WTC11 (cell line): ENCODE measurements at regions not wholly inside any gene's neighbourhood (a gene's known extent, or its start where the extent isn't known, plus 50 kb on each side); places are given as distances from the start of the nearest gene placed in this dataset.

Experiments
- ATAC-seq: fragments of 200-7000 bp; cut with Tn5 transposase; 2 replicates; pipeline ENCODE4 v1.10.0; 2021; ENCODE audit warnings: mild to moderate bottlenecking, moderate library complexity
- CTCF ChIA-PET: fragments of 300-600 bp; sonication (Branson Sonifier 250); formaldehyde crosslinking; loops from one replicate; lab custom pipeline; 2021; ENCODE audit warnings: antibody characterized with exemption; lab: Charles Lee
- POLR2A ChIA-PET: fragments of 350-600 bp; sonication (Branson Sonifier 250); formaldehyde crosslinking; loops from one replicate; lab custom pipeline; 2021; ENCODE audit warnings: antibody characterized with exemption; lab: Charles Lee
- DNase-seq: peaks from one replicate; pipeline ENCODE4 v3.0.0; 2021; ENCODE audit warnings: low spot score
- H3K27ac Mint-ChIP-seq: 2 replicates; pipeline ENCODE4 v1.8.0; 2021; ENCODE audit warnings: mixed read lengths
- H3K27me3 Mint-ChIP-seq: 2 replicates; pipeline ENCODE4 v1.8.0; 2021; ENCODE audit warnings: low read depth, mild to moderate bottlenecking, moderate library complexity, mixed read lengths
- H3K36me3 Mint-ChIP-seq: 2 replicates; pipeline ENCODE4 v1.8.0; 2021; ENCODE audit warnings: mixed read lengths
- H3K4me1 Mint-ChIP-seq: 2 replicates; pipeline ENCODE4 v1.8.0; 2022; ENCODE audit warnings: mixed read lengths
- H3K4me3 Mint-ChIP-seq: 2 replicates; pipeline ENCODE4 v1.8.0; 2021; ENCODE audit warnings: mild to moderate bottlenecking, moderate library complexity, mixed read lengths
- H3K9me3 Mint-ChIP-seq: 2 replicates; pipeline ENCODE4 v1.8.0; 2021; ENCODE audit warnings: mixed read lengths
- AFF4 ChIP-seq: sonication (generic); formaldehyde crosslinking; IDR thresholded peaks from 2 replicates; pipeline ENCODE4 v1.8.1; 2023; ENCODE audit warnings: mild to moderate bottlenecking, missing genetic modification reagents, borderline replicate concordance
- ARID4B ChIP-seq: sonication (generic); formaldehyde crosslinking; IDR thresholded peaks from 2 replicates; pipeline ENCODE4 v1.8.0; 2023; ENCODE audit warnings: missing genetic modification reagents, mild to moderate bottlenecking, borderline replicate concordance
- ELF4 ChIP-seq: sonication (generic); formaldehyde crosslinking; IDR thresholded peaks from 2 replicates; pipeline ENCODE4 v1.8.1; 2022; ENCODE audit warnings: low read depth, mild to moderate bottlenecking, moderate library complexity, missing genetic modification reagents
- ETV6 ChIP-seq: sonication (generic); formaldehyde crosslinking; IDR thresholded peaks from 2 replicates; pipeline ENCODE4 v1.8.1; 2022; ENCODE audit warnings: mild to moderate bottlenecking, missing genetic modification reagents
- FOXP1 ChIP-seq: sonication (generic); formaldehyde crosslinking; IDR thresholded peaks from 2 replicates; pipeline ENCODE4 v1.8.0; 2022; ENCODE audit warnings: missing genetic modification reagents, mild to moderate bottlenecking, moderate library complexity, borderline replicate concordance
- GTF2I ChIP-seq: fragments of 250-450 bp; sonication (Bioruptor Pico); conservative IDR thresholded peaks from 2 replicates; pipeline ENCODE4 v1.4.0; 2021; ENCODE audit warnings: mild to moderate bottlenecking
- JUN ChIP-seq: sonication (generic); formaldehyde crosslinking; IDR thresholded peaks from 2 replicates; pipeline ENCODE4 v1.8.0; 2023; ENCODE audit warnings: mild to moderate bottlenecking, missing genetic modification reagents
- KAT7 ChIP-seq: sonication (generic); formaldehyde crosslinking; IDR thresholded peaks from 2 replicates; pipeline ENCODE4 v1.8.1; 2023; ENCODE audit warnings: missing genetic modification reagents, mild to moderate bottlenecking, borderline replicate concordance
- NFE2L1 ChIP-seq: sonication (generic); formaldehyde crosslinking; IDR thresholded peaks from 2 replicates; pipeline ENCODE4 v1.8.1; 2023; ENCODE audit warnings: missing genetic modification reagents
- NFYB ChIP-seq: sonication (generic); formaldehyde crosslinking; conservative IDR thresholded peaks from 2 replicates; pipeline ENCODE4 v1.8.0; 2022; ENCODE audit warnings: low read depth, missing genetic modification reagents
- PRRX2 ChIP-seq: fragments of 250-450 bp; sonication (Bioruptor Pico); IDR thresholded peaks from 2 replicates; pipeline ENCODE4 v1.8.0; 2021; ENCODE audit warnings: mild to moderate bottlenecking
- RORB ChIP-seq: fragments of 250-450 bp; sonication (Bioruptor Pico); IDR thresholded peaks from 2 replicates; pipeline ENCODE4 v1.9.0; 2021; ENCODE audit warnings: mild to moderate bottlenecking
- TP53 ChIP-seq: sonication (generic); formaldehyde crosslinking; IDR thresholded peaks from 2 replicates; pipeline ENCODE4 v1.8.1; 2023; ENCODE audit warnings: mild to moderate bottlenecking, missing genetic modification reagents
- ZNF121 ChIP-seq: sonication (generic); formaldehyde crosslinking; IDR thresholded peaks from 2 replicates; pipeline ENCODE4 v1.8.0; 2023; ENCODE audit warnings: missing genetic modification reagents
- ZNF232 ChIP-seq: sonication (generic); formaldehyde crosslinking; IDR thresholded peaks from 2 replicates; pipeline ENCODE4 v1.8.0; 2022; ENCODE audit warnings: mild to moderate bottlenecking, missing genetic modification reagents
- ZNF263 ChIP-seq: sonication (generic); formaldehyde crosslinking; IDR thresholded peaks from 2 replicates; pipeline ENCODE4 v1.8.1; 2022; ENCODE audit warnings: low read depth, mild to moderate bottlenecking, moderate library complexity, missing genetic modification reagents
- ZNF532 ChIP-seq: fragments of 250-450 bp; sonication (Bioruptor Pico); IDR thresholded peaks from 2 replicates; pipeline ENCODE4 v1.9.0; 2021; ENCODE audit warnings: mild to moderate bottlenecking, borderline replicate concordance
- TF ChIP-seq, protein P1 (sequence below): sonication (generic); formaldehyde crosslinking; IDR thresholded peaks from 2 replicates; pipeline ENCODE4 v1.8.0; 2023; ENCODE audit warnings: mild to moderate bottlenecking, missing genetic modification reagents

- TF ChIP-seq, protein P1, sequence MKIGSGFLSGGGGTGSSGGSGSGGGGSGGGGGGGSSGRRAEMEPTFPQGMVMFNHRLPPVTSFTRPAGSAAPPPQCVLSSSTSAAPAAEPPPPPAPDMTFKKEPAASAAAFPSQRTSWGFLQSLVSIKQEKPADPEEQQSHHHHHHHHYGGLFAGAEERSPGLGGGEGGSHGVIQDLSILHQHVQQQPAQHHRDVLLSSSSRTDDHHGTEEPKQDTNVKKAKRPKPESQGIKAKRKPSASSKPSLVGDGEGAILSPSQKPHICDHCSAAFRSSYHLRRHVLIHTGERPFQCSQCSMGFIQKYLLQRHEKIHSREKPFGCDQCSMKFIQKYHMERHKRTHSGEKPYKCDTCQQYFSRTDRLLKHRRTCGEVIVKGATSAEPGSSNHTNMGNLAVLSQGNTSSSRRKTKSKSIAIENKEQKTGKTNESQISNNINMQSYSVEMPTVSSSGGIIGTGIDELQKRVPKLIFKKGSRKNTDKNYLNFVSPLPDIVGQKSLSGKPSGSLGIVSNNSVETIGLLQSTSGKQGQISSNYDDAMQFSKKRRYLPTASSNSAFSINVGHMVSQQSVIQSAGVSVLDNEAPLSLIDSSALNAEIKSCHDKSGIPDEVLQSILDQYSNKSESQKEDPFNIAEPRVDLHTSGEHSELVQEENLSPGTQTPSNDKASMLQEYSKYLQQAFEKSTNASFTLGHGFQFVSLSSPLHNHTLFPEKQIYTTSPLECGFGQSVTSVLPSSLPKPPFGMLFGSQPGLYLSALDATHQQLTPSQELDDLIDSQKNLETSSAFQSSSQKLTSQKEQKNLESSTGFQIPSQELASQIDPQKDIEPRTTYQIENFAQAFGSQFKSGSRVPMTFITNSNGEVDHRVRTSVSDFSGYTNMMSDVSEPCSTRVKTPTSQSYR (CRISPR knock-in tag): no peak
- TF ChIP-seq KAT7 (CRISPR knock-in tag) (no peak), NFYB (CRISPR knock-in tag) (no peak), RORB (no peak), FOXP1 (CRISPR knock-in tag) (no peak), ELF4 (CRISPR knock-in tag) (no peak), ARID4B (CRISPR knock-in tag) (no peak)
Observed at GRCh38 chr6:51285876-51286275, 467.2 kb downstream of the TFAP2B start (continued).

GRCh38 chr6:51289041-51289440 is 470.4 kb downstream of the TFAP2B start:
- no peaks in the 10 kb centered on the region for H3K27me3 Mint-ChIP-seq
- POLR2A ChIA-PET: no interaction called here
- DNase-seq: no peak
- TF ChIP-seq ZNF263 (CRISPR knock-in tag) (no peak), ELF4 (CRISPR knock-in tag) (no peak), GTF2I (CRISPR knock-in tag) (no peak), FOXP1 (CRISPR knock-in tag) (no peak), AFF4 (CRISPR knock-in tag) (no peak), ZNF121 (no peak), ZNF532 (no peak), ETV6 (CRISPR knock-in tag) (no peak), PRRX2 (CRISPR knock-in tag) (no peak), JUN (CRISPR knock-in tag) (no peak), TP53 (CRISPR knock-in tag) (no peak), ZNF232 (no peak), NFE2L1 (CRISPR knock-in tag) (no peak)
- TF ChIP-seq, all 79 proteins: peak for 0
- Mint-ChIP-seq H3K4me3 (no peak overlapping the region), H3K4me1 (peaks cover 16% of the 10 kb centered on the region), H3K9me3 (no peaks in the 10 kb centered on the region), H3K36me3 (no peaks in the 10 kb centered on the region), H3K27ac (no peak overlapping the region)
- CTCF ChIA-PET: no interaction called here
- no peak for ATAC-seq
